Femur (tissue), 1 donor: ENCODE measurements at regions not wholly inside any gene's neighbourhood (a gene's known extent, or its start where the extent isn't known, plus 50 kb on each side); places are given as distances from the start of the nearest gene placed in this dataset.

Experiments
- DNase-seq: peaks from one replicate; pipeline ENCODE4 v3.0.0-alpha.2; 2017

DNA sequence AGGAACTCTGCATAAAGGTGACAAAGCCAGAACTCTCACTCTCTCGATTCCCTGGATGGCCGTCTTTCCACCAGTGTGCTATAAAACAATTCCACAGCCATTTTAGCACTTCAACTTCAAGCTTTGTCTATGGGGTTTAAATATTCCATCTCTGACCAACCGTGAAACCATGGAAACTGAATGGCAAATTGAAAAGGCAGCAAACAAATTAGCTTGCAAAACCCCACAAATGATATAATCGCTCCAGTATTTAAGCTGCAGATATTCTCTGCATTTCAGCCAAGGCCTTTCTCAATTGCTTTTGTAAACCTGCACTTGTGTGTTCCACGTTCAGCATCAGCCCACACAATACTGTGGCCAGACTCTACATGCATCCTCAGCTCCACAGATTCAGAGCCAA lies 131.7 kb upstream of the ISX start:
- DNase-seq: no peak

DNA sequence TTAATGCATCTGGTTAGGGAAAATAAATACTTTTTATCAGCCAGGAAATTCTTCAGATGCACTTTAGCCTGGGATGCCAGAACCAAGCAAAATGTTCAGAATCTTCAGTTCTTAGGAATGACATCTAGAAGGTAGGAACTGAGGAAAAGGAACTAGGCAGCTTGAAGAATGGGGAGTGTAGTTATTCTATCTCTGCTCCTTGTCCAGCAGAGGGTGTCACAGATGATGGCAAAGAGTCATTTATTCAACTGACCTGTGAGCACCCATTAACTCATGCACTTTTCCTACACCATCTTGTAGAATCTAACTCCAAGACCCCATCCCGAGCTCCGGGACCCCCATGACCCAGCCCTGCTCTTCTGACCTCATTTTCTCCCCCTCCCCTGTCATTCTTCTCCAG lies 122.1 kb upstream of the ISX start:
- no peak for DNase-seq

DNA sequence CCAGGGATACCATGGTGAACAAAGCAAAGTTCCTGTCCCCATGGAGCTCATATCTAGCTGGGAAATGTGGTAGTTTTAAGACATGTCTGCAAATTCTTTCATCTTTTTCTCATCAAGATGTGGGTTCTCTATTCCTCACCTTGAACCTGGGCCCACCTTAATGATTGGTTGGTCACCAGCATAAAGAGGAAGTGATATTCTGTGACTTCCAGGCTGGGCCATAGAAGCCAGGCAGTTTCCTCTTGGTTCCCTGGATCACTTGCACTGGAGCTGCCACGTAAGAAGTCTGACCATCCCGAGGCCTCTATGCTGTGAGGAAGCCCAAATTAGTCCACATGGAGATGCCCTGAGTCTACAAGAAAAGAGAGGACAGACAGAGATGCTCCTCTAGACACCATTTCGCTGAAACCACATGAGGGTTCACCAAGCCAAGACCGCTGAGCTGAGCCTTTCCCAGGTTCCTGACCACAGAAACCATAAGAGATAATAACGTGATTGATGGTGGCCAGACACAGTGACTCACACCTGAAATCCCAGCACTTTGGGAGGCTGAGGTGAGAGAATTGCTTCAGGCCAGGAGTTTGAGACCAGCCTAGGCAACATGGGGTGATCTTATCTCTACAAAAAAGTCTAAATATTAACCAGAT lies 119.5 kb upstream of the ISX start:
- no peak for DNase-seq

GRCh38 chr22:34950489-34950888 lies 115.5 kb upstream of the ISX start:
- peak; percentile 22 for DNase-seq

GRCh38 chr22:34951212-34951611 lies 114.7 kb upstream of the ISX start:
- DNase-seq: no peak

DNA sequence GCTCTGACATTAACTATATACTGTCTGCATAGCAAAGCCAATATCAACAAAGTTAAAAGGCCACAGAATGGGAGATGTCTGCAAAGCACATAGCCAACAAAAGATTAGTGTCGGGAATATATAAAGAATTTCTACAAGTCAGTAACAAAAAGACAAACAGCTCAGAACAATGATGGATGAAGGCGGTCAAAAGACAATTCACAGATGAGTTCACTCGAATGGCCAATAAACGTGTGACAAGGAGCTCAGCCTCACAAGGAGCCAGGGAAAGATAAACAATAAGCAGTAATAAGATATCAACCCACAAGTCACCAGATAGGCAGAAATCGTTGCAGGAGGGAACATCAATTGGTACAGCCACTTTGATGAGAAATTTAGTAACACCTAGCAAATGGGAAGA lies 106.0 kb upstream of the ISX start:
- DNase-seq: no peak

DNA sequence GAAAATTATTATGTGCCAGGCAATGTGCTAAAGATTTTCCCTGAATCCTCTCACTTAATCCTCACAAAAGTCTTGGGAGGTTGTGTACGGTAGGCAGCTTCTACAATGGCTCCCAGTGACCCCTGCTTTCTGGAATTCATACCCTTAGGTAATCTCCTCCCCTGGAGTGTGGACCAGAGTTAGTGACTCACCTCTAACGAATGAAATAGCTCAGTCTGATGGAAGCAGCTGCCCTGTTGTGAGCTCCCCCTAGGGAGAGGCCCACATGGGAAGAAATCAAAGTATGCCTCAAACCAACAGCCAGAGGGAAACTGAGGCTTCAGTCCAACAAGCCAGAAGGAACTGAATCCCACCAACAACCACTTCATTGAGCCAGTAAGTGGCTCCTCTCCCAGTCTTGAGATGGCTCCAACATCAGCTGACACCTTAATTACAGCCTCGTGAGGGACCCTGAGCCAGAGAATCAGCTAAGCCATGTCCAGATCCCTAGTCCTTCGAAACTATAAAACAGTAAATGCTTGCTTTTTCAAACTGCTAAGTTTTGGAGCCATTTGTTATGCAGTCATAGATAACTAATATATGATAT lies 98.9 kb upstream of the ISX start:
- no peak for DNase-seq

DNA sequence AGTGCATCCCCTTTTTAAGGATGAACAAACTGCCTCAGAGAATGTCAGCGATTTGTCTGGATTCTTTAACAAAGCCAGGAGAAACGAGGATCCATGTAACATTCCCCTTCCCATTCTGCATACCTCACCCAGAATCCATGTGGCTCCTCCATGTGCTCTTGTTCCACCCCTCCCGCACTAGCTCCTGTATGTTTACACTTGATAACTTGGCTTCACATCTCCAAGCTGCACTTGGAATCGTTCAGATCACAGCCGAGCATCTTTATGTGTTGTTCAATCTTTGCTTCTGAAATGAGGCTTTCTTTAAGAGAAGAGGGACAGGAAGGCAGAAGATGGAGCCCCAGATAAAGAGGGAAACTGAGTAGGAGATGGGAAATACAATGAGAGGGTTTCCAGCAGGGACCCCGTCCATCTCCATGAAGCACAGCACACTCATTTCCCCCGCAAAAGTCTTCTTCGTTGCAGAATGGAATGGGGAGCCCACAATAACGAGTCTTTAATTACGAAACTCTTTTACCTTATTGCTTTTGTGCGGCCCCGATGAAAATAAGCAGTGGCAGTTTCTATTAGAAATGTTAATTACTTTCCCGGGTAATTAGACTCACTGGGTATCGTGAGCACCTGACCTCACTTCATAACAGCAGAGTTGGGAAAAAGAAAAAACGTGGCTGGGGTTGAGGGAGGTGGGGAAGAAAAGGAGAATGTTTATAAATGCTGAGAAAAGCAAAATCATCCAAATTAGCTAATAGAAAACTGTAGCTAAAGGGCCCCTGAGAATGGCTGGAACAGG lies 96.8 kb upstream of the ISX start:
- no peak for DNase-seq

GRCh38 chr22:34971456-34971855 lies 94.5 kb upstream of the ISX start:
- no peak for DNase-seq

DNA sequence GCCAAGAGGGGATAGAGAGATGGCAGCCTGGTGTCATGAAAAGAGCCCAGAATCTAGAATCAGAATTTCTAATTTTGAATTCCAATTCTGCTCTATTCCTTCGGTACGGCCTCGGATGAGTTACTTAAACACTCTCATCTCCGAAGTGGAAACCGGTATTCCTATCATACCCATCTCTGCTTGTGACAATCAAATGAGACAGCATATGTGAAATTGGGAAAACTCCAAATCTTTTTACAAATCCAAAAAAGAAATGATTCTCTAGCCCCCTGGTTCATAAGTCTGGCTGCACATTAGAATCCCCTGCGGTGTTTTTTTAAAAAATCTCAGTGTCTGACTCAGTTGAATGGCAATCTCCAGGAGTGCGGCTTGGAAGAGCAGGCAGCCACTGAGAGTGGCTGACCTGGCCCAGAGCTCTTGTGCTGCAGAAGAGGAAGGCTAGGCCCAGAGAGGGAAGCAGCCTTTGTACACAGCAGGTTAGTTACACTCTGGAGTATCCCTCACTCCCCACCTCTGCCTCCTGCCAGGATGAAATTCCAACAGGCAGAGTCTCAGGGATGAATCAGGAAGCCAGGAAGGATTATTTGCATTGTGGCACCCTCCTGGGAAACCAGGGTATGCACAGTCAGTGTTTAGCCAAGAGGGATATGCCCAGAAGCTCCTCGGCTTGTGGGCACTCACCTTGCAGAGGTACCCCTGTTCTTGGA lies 93.6 kb upstream of the ISX start:
- no peak for DNase-seq

- DNase-seq: no peak
Measured at GRCh38 chr22:34973016-34973415, 92.9 kb upstream of the ISX start.

GRCh38 chr22:34973926-34974325 lies 92.0 kb upstream of the ISX start:
- peak; percentile 28 for DNase-seq

- no peak for DNase-seq
Measured at GRCh38 chr22:34975721-34976120, 90.2 kb upstream of the ISX start.

- DNase-seq: no peak
Measured at GRCh38 chr22:34976474-34976873, 89.5 kb upstream of the ISX start.

- no peak for DNase-seq
Measured at GRCh38 chr22:34976886-34977285, 89.1 kb upstream of the ISX start.

GRCh38 chr22:34986523-34986922 lies 79.4 kb upstream of the ISX start:
- DNase-seq: peak; percentile 18

- DNase-seq: no peak
Measured at GRCh38 chr22:34992672-34993071, 73.3 kb upstream of the ISX start.

DNA sequence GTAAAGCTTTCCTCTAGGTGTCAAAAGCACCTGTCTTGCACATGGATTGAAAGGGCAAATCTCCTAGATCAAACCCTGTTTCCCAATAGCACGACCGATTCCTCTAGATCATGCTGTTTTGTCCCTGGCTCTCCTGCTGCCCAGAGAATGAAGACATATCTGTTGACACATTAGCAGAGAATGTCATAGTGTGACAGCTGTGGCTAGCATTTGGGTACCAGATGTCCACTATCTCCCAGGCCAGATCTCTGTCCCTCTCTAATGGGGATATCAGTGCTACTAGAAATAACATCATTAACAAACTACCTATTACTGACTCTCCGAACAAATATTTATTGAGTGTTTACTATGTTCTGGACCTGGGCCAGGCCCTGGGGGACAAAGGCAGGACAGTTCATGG lies 72.4 kb upstream of the ISX start:
- no peak for DNase-seq

DNA sequence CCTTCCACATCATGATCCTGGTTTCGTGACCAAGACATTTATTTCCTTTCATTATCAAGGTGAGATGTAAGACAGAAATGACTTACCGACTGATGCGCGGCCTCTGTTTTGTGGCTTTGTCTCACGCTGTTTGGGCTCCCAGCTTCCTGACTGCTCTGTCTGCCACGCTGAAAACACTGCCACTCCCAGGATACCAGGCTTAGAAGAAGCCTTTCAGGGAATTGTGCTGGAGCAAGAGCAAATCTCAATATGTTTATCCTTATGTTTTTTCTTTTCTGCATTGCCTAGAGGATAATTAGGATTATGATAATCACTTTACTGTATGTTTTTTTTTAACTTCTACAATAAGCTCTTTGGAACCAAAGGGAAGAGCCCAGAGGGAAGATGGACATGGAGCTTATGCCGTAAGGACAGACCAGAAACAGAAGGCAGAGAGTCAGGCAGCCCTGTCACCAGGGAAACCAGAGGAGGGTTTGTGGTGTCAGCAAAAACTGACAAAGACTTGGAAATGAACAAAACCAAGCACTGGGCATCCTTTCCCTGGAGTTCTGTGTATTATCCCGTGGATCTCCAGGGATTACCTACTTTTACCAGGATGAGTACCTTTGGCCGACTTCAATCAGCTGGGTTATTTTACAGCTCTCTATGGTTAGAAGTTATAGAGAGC lies 68.2 kb upstream of the ISX start:
- DNase-seq: no peak

DNA sequence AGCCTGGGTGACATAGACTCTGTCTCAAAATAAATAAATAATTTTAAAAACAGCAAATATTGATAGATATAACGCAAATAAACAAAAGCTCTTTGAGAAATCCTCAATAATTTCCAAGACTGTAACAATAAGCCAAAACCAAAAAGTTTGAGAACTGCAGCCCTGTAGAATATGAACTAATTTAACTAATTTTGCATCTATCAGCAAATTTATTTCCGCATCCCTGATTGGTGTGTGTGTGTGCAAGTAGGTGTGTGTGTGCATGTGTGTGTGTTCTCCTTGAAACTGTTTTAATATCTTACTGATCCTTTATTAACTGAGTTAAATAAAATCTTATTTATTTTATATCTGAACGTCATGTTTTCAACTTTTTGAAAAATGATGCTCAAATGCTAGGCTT lies 67.0 kb upstream of the ISX start:
- DNase-seq: no peak

DNA sequence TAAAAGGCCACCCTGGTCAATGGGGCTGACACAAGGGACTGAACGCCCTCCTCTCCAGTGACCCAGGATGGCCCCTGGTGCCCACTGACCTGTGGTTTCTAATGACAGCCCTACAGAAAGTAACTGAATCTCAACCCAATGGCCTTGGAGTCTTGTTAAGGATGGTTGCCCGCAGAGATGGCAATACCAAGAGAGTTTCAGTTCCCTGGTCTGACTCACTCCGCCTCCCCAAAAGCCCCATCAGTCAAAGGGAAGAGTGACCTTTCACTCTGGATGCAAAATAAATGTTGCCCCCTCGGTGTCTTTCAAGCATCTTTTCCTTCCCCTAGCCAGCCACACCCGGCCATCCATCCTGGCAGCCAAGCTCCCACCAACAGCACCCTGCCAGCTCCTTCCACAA lies 57.7 kb upstream of the ISX start:
- DNase-seq: no peak

- DNase-seq: no peak
Measured at GRCh38 chr22:35010543-35010942, 55.4 kb upstream of the ISX start.

GRCh38 chr22:35014812-35015211 lies 51.1 kb upstream of the ISX start:
- no peak for DNase-seq
